ENCODE measurements at regions not wholly inside any gene's neighbourhood (a gene's known extent, or its start where the extent isn't known, plus 50 kb on each side); places are given as distances from the start of the nearest gene placed in this dataset.

GRCh38 chr6:168968801-168969200 is 284.8 kb downstream of the THBS2 start:
- Mint-ChIP-seq H3K4me1 (ENCODE audit: low read depth) (no peaks in the 10 kb centered on the region), H3K36me3 (ENCODE audit: low read depth) (no peaks in the 10 kb centered on the region), H3K4me3 (ENCODE audit: low read depth) (no peak overlapping the region), H3K27ac (no peak overlapping the region), H3K27me3 (ENCODE audit: low read depth) (peaks cover 7% of the 10 kb centered on the region), H3K9me3 (no peaks in the 10 kb centered on the region)
- DNase-seq (ENCODE audit: low spot score), result no peak
- intact Hi-C loops (cut with micrococcal nuclease), result no loop called here

- no peaks in the 10 kb centered on the region for H3K9me3 Mint-ChIP-seq
- H3K4me1 Mint-ChIP-seq (ENCODE audit: low read depth), result no peaks in the 10 kb centered on the region
- H3K4me3 Mint-ChIP-seq (ENCODE audit: low read depth), result no peak overlapping the region
- H3K27ac Mint-ChIP-seq, result no peak overlapping the region
- peaks cover 7% of the 10 kb centered on the region for H3K27me3 Mint-ChIP-seq (ENCODE audit: low read depth)
- no peak for DNase-seq (ENCODE audit: low spot score)
- H3K36me3 Mint-ChIP-seq (ENCODE audit: low read depth), result no peaks in the 10 kb centered on the region
- intact Hi-C loops (cut with micrococcal nuclease), result no loop called here
Measured at GRCh38 chr6:168968228-168968627, 285.4 kb downstream of the THBS2 start.

- Mint-ChIP-seq H3K4me3 (ENCODE audit: low read depth) (no peak overlapping the region), H3K4me1 (ENCODE audit: low read depth) (no peaks in the 10 kb centered on the region), H3K36me3 (ENCODE audit: low read depth) (no peaks in the 10 kb centered on the region), H3K27me3 (ENCODE audit: low read depth) (peaks cover 5% of the 10 kb centered on the region), H3K27ac (no peak overlapping the region), H3K9me3 (no peaks in the 10 kb centered on the region)
- intact Hi-C loops (cut with micrococcal nuclease), result no loop called here
- no peak for DNase-seq (ENCODE audit: low spot score)
Measured at GRCh38 chr6:168967281-168967925, 286.2 kb downstream of the THBS2 start.

GRCh38 chr6:168964138-168964835 is 289.4 kb downstream of the THBS2 start:
- intact Hi-C loops (cut with micrococcal nuclease), result no loop called here
- no peak overlapping the region for H3K4me3 Mint-ChIP-seq (ENCODE audit: low read depth)
- no peaks in the 10 kb centered on the region for H3K9me3 Mint-ChIP-seq
- no peak overlapping the region for H3K27ac Mint-ChIP-seq
- H3K27me3 Mint-ChIP-seq (ENCODE audit: low read depth), result peaks cover 5% of the 10 kb centered on the region
- no peak for DNase-seq (ENCODE audit: low spot score)
- no peaks in the 10 kb centered on the region for H3K36me3 Mint-ChIP-seq (ENCODE audit: low read depth)
- no peaks in the 10 kb centered on the region for H3K4me1 Mint-ChIP-seq (ENCODE audit: low read depth)

GRCh38 chr6:168962886-168963285 is 290.8 kb downstream of the THBS2 start:
- Mint-ChIP-seq H3K36me3 (ENCODE audit: low read depth) (no peaks in the 10 kb centered on the region), H3K4me1 (ENCODE audit: low read depth) (no peaks in the 10 kb centered on the region), H3K27ac (no peak overlapping the region), H3K9me3 (no peaks in the 10 kb centered on the region), H3K4me3 (ENCODE audit: low read depth) (no peak overlapping the region), H3K27me3 (ENCODE audit: low read depth) (peaks cover 11% of the 10 kb centered on the region)
- DNase-seq (ENCODE audit: low spot score), result no peak
- intact Hi-C loops (cut with micrococcal nuclease), result no loop called here

- intact Hi-C loops (cut with micrococcal nuclease), result no loop called here
Measured at GRCh38 chr6:168961264-168961656, 292.4 kb downstream of the THBS2 start.

GRCh38 chr6:168960551-168961263 is 292.9 kb downstream of the THBS2 start:
- Mint-ChIP-seq H3K36me3 (ENCODE audit: low read depth) (no peaks in the 10 kb centered on the region), H3K27me3 (ENCODE audit: low read depth) (peaks cover 14% of the 10 kb centered on the region), H3K27ac (no peak overlapping the region), H3K4me1 (ENCODE audit: low read depth) (peaks cover 2% of the 10 kb centered on the region), H3K4me3 (ENCODE audit: low read depth) (no peak overlapping the region), H3K9me3 (no peaks in the 10 kb centered on the region)
- intact Hi-C loops (cut with micrococcal nuclease), result no loop called here
- no peak for DNase-seq (ENCODE audit: low spot score)

More at GRCh38 chr6:168961264-168961656, 292.4 kb downstream of the THBS2 start:
- Mint-ChIP-seq H3K27ac (no peak overlapping the region), H3K27me3 (ENCODE audit: low read depth) (peaks cover 11% of the 10 kb centered on the region), H3K36me3 (ENCODE audit: low read depth) (no peaks in the 10 kb centered on the region), H3K9me3 (no peaks in the 10 kb centered on the region), H3K4me3 (ENCODE audit: low read depth) (no peak overlapping the region), H3K4me1 (ENCODE audit: low read depth) (peaks cover 2% of the 10 kb centered on the region)
- DNase-seq (ENCODE audit: low spot score), result no peak

- Mint-ChIP-seq H3K4me3 (ENCODE audit: low read depth) (no peak overlapping the region), H3K4me1 (ENCODE audit: low read depth) (peaks cover 2% of the 10 kb centered on the region), H3K27me3 (ENCODE audit: low read depth) (peaks cover 17% of the 10 kb centered on the region), H3K27ac (no peak overlapping the region), H3K9me3 (no peaks in the 10 kb centered on the region), H3K36me3 (ENCODE audit: low read depth) (no peaks in the 10 kb centered on the region)
- intact Hi-C loops (cut with micrococcal nuclease), result no loop called here
- no peak for DNase-seq (ENCODE audit: low spot score)
Measured at GRCh38 chr6:168959696-168960095, 293.9 kb downstream of the THBS2 start.

- DNase-seq (ENCODE audit: low spot score), result no peak
- Mint-ChIP-seq H3K4me3 (ENCODE audit: low read depth) (no peak overlapping the region), H3K27ac (no peak overlapping the region), H3K36me3 (ENCODE audit: low read depth) (no peaks in the 10 kb centered on the region), H3K4me1 (ENCODE audit: low read depth) (peaks cover 2% of the 10 kb centered on the region), H3K9me3 (no peaks in the 10 kb centered on the region), H3K27me3 (ENCODE audit: low read depth) (peaks cover 17% of the 10 kb centered on the region)
- intact Hi-C loops (cut with micrococcal nuclease), result no loop called here
Measured at GRCh38 chr6:168956884-168957730, 296.5 kb downstream of the THBS2 start.

- H3K27me3 Mint-ChIP-seq (ENCODE audit: low read depth), result peaks cover 17% of the 10 kb centered on the region
- intact Hi-C loops (cut with micrococcal nuclease), result no loop called here
Measured at GRCh38 chr6:168956141-168956838, 297.4 kb downstream of the THBS2 start.

GRCh38 chr6:168953461-168953860 is 300.2 kb downstream of the THBS2 start:
- Mint-ChIP-seq H3K36me3 (ENCODE audit: low read depth) (no peaks in the 10 kb centered on the region), H3K27ac (no peak overlapping the region), H3K9me3 (no peaks in the 10 kb centered on the region), H3K27me3 (ENCODE audit: low read depth) (peaks cover 13% of the 10 kb centered on the region), H3K4me1 (ENCODE audit: low read depth) (peaks cover 2% of the 10 kb centered on the region), H3K4me3 (ENCODE audit: low read depth) (no peak overlapping the region)
- intact Hi-C loops (cut with micrococcal nuclease), result no loop called here
- no peak for DNase-seq (ENCODE audit: low spot score)

More at GRCh38 chr6:168956141-168956838, 297.4 kb downstream of the THBS2 start:
- Mint-ChIP-seq H3K4me1 (ENCODE audit: low read depth) (peaks cover 2% of the 10 kb centered on the region), H3K4me3 (ENCODE audit: low read depth) (no peak overlapping the region), H3K27ac (no peak overlapping the region), H3K36me3 (ENCODE audit: low read depth) (no peaks in the 10 kb centered on the region), H3K9me3 (no peaks in the 10 kb centered on the region)
- DNase-seq (ENCODE audit: low spot score), result no peak

GRCh38 chr6:168951217-168951616 is 302.4 kb downstream of the THBS2 start:
- no peak overlapping the region for H3K4me3 Mint-ChIP-seq (ENCODE audit: low read depth)
- H3K36me3 Mint-ChIP-seq (ENCODE audit: low read depth), result no peaks in the 10 kb centered on the region
- H3K4me1 Mint-ChIP-seq (ENCODE audit: low read depth), result no peaks in the 10 kb centered on the region
- H3K27me3 Mint-ChIP-seq (ENCODE audit: low read depth), result peaks cover 5% of the 10 kb centered on the region
- intact Hi-C loops (cut with micrococcal nuclease), result no loop called here
- no peaks in the 10 kb centered on the region for H3K9me3 Mint-ChIP-seq
- DNase-seq (ENCODE audit: low spot score), result no peak
- H3K27ac Mint-ChIP-seq, result no peak overlapping the region

Data from activated T-helper 2 cell treated with anti-CD3 and anti-CD28 coated beads, Interferon-gamma antibody, Interleukin-2, Interleukin-4, amounts not matched to agents 10 μg/mL and 5 μg/mL and 100 μg/mL, durations not matched to agents 14 hours and 24 hours and 36 hours (primary cell).